ENCODE measurements at regions not wholly inside any gene's neighbourhood (a gene's known extent, or its start where the extent isn't known, plus 50 kb on each side); places are given as distances from the start of the nearest gene placed in this dataset.

GRCh38 chr12:85448031-85448430 lies 168.0 kb downstream of the ALX1 start:
- no peaks in the 10 kb centered on the region for H3K27me3 ChIP-seq
- no peak overlapping the region for H3K4me3 ChIP-seq
- no peak overlapping the region for H3K27ac ChIP-seq (replicated peaks in 1 of 4)
- intact Hi-C loops (cut with DNase I): loop anchor here (10.0 kb wide), 1 partner anchor 293 kb away; no protein-coding TSS in a partner anchor
- DNase-seq (ENCODE audit: extremely low spot score): no peak
- 94% methylated on average over 1 of the region's 1 CpG for WGBS
- TF ChIP-seq CTCF (IDR thresholded peaks at IDR 0.05): no peak
- TF ChIP-seq EP300 (IDR thresholded peaks at IDR 0.05): no peak
- TF ChIP-seq POLR2AphosphoS5 (IDR thresholded peaks at IDR 0.05): no peak
- no peak for TF ChIP-seq POLR2A (IDR thresholded peaks at IDR 0.05; ENCODE audit: low read depth)
- no peaks in the 10 kb centered on the region for H3K9me3 ChIP-seq
- no peaks in the 10 kb centered on the region for H3K4me1 ChIP-seq
- no peaks in the 10 kb centered on the region for H3K36me3 ChIP-seq

- Histone ChIP-seq H3K9me3 (no peaks in the 10 kb centered on the region), H3K4me3 (no peak overlapping the region), H3K27me3 (no peaks in the 10 kb centered on the region), H3K4me1 (no peaks in the 10 kb centered on the region), H3K27ac (replicated peaks in 1 of 4) (no peak overlapping the region), H3K36me3 (no peaks in the 10 kb centered on the region)
- DNase-seq (ENCODE audit: extremely low spot score): no peak
- WGBS: 40% methylated on average over 4 of the region's 4 CpGs
- TF ChIP-seq CTCF (IDR thresholded peaks at IDR 0.05) (peak; percentile 13 to 42 (median 41)), POLR2A (IDR thresholded peaks at IDR 0.05; ENCODE audit: low read depth) (no peak), EP300 (IDR thresholded peaks at IDR 0.05) (no peak)
- intact Hi-C loops (cut with DNase I): loop anchor here (10.0 kb wide), 1 partner anchor 294 kb away; no protein-coding TSS in a partner anchor
Observed at GRCh38 chr12:85448548-85449139, 168.6 kb downstream of the ALX1 start.

- intact Hi-C loops (cut with DNase I): no loop called here
- no peak for DNase-seq (ENCODE audit: extremely low spot score)
- no peaks in the 10 kb centered on the region for H3K9me3 ChIP-seq
- H3K36me3 ChIP-seq: no peaks in the 10 kb centered on the region
- no peak for TF ChIP-seq POLR2A (IDR thresholded peaks at IDR 0.05; ENCODE audit: low read depth)
- TF ChIP-seq CTCF (IDR thresholded peaks at IDR 0.05): no peak
- no peak for TF ChIP-seq EP300 (IDR thresholded peaks at IDR 0.05)
- TF ChIP-seq POLR2AphosphoS5 (IDR thresholded peaks at IDR 0.05): no peak
- peaks cover 0 to 6% (median 0%) of the 10 kb centered on the region in 4 donors for H3K27me3 ChIP-seq
- no peak overlapping the region for H3K27ac ChIP-seq (replicated peaks in 1 of 4)
- H3K4me3 ChIP-seq: no peak overlapping the region
- WGBS: 80% methylated on average over 1 of the region's 1 CpG
- H3K4me1 ChIP-seq: no peaks in the 10 kb centered on the region
Observed at GRCh38 chr12:85457016-85457415, 177.0 kb downstream of the ALX1 start.

GRCh38 chr12:85461127-85461526 lies 181.1 kb downstream of the ALX1 start:
- intact Hi-C loops (cut with DNase I): no loop called here
- H3K27me3 ChIP-seq: peaks cover 0 to 25% (median 0%) of the 10 kb centered on the region in 4 donors
- H3K4me3 ChIP-seq: no peak overlapping the region
- no peak overlapping the region for H3K27ac ChIP-seq (replicated peaks in 1 of 4)
- no peaks in the 10 kb centered on the region for H3K9me3 ChIP-seq
- WGBS: 84% methylated on average over 4 of the region's 4 CpGs
- TF ChIP-seq CTCF (IDR thresholded peaks at IDR 0.05) (no peak), EP300 (IDR thresholded peaks at IDR 0.05) (no peak), POLR2A (IDR thresholded peaks at IDR 0.05; ENCODE audit: low read depth) (no peak), POLR2AphosphoS5 (IDR thresholded peaks at IDR 0.05) (no peak)
- no peaks in the 10 kb centered on the region for H3K36me3 ChIP-seq
- H3K4me1 ChIP-seq: no peaks in the 10 kb centered on the region
- DNase-seq (ENCODE audit: extremely low spot score): no peak

- intact Hi-C loops (cut with DNase I): no loop called here
- H3K4me1 ChIP-seq: no peaks in the 10 kb centered on the region
- 76% methylated on average over 4 of the region's 4 CpGs for WGBS
Observed at GRCh38 chr12:85462888-85463287, 182.9 kb downstream of the ALX1 start.

More at GRCh38 chr12:85462888-85463287, 182.9 kb downstream of the ALX1 start:
- Histone ChIP-seq H3K27me3 (peaks cover 0 to 23% (median 0%) of the 10 kb centered on the region in 4 donors), H3K9me3 (no peaks in the 10 kb centered on the region), H3K27ac (replicated peaks in 1 of 4) (no peak overlapping the region), H3K4me3 (no peak overlapping the region), H3K36me3 (no peaks in the 10 kb centered on the region)
- no peak for DNase-seq (ENCODE audit: extremely low spot score)
- TF ChIP-seq CTCF (IDR thresholded peaks at IDR 0.05): no peak
- no peak for TF ChIP-seq POLR2A (IDR thresholded peaks at IDR 0.05; ENCODE audit: low read depth)
- TF ChIP-seq POLR2AphosphoS5 (IDR thresholded peaks at IDR 0.05): no peak
- TF ChIP-seq EP300 (IDR thresholded peaks at IDR 0.05): no peak

All from esophagus muscularis mucosa (tissue), 4 donors.